Stimulated activated naive B cell treated with anti-CD40 and anti-IgM and Interleukin-4, amounts not matched to agents 10 μg/mL and 1 μg/mL and 100 μg/mL, for 72 hours (primary cell): ENCODE measurements at regions not wholly inside any gene's neighbourhood (a gene's known extent, or its start where the extent isn't known, plus 50 kb on each side); places are given as distances from the start of the nearest gene placed in this dataset.

Experiments
- ATAC-seq, 2 donors: fragments of 150-1000 bp; cut with Tn5 transposase; replicated peaks; 2 replicates each; pipeline ENCODE4 v1.10.0; 2021; ENCODE audit warnings: moderate library complexity in 1 of 2
- DNase-seq: peaks from one replicate; pipeline ENCODE4 v3.0.0; 2021
- H3K27ac Mint-ChIP-seq: one replicate; pipeline ENCODE4 v1.8.0; 2022; ENCODE audit warnings: mild to moderate bottlenecking, mixed read lengths
- H3K27me3 Mint-ChIP-seq, 2 donors: one replicate each; pipeline ENCODE4 v1.8.0; 2022; ENCODE audit warnings: mixed read lengths in 2 of 2
- H3K36me3 Mint-ChIP-seq, 2 donors: one replicate each; pipeline ENCODE4 v1.8.0; 2022; ENCODE audit warnings: mixed read lengths in 2 of 2, mild to moderate bottlenecking in 1 of 2
- H3K4me1 Mint-ChIP-seq, 2 donors: one replicate each; pipeline ENCODE4 v1.8.0; 2022; ENCODE audit warnings: mixed read lengths in 2 of 2, mild to moderate bottlenecking in 1 of 2
- H3K4me3 Mint-ChIP-seq, 2 donors: one replicate each; pipeline ENCODE4 v1.8.0; 2022; ENCODE audit warnings: mild to moderate bottlenecking in 2 of 2, mixed read lengths in 2 of 2, moderate library complexity in 1 of 2
- H3K9me3 Mint-ChIP-seq, 2 donors: one replicate each; pipeline ENCODE4 v1.8.0; 2022; ENCODE audit warnings: mixed read lengths in 2 of 2, mild to moderate bottlenecking in 1 of 2

DNA sequence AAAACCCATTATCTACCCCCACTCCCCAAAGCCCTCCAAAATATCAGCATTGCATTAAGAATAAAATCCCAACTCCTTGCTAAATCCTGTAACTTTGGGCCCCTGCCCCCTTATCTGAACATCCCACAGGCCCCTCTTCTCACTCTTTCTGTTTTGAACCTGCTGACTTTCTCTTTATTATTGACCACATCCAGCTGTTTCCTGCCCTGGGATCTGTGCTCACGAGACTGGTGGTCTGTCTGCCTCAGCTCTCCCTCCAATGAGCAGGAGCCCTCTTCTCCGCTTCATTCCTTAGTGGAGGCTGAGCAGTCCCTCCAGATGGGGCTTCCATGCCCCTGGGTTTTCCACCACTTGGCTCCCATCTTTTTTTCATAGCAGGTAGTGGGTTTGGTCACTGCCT, 116.9 kb downstream of the ACKR3 start:
- Mint-ChIP-seq H3K4me1 (no peaks in the 10 kb centered on the region), H3K27ac (no peak overlapping the region), H3K27me3 (peaks cover 32% of the 10 kb centered on the region in 2 donors), H3K36me3 (no peaks in the 10 kb centered on the region), H3K9me3 (no peaks in the 10 kb centered on the region), H3K4me3 (no peak overlapping the region)
- ATAC-seq (no peak), DNase-seq (no peak)

GRCh38 chr2:236687296-236687965, 117.8 kb downstream of the ACKR3 start:
- H3K27me3 Mint-ChIP-seq, result peaks cover 32 to 39% of the 10 kb centered on the region in 2 donors
- H3K27ac Mint-ChIP-seq, result no peak overlapping the region
- no peaks in the 10 kb centered on the region for H3K4me1 Mint-ChIP-seq

DNA sequence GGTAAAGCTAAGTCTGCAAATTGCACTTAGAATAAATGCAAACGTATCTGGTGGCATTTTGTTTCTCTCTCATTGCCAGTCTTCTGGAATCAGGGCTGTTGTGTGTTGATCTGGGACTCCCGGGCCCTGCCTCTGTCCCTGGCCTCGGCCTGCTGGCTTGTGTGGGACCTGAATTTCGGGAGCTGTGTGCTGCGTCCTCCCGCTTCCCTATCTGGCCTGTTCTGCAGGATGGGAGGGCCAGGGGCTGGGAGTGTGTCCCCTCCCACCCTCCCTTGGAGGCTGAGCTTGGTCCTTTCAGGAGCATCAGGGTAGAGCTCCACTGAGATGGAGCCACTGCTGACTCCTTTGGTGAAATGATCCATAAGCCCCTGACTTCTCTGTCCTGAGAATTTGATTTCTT, 118.5 kb downstream of the ACKR3 start:
- H3K9me3 Mint-ChIP-seq, result no peaks in the 10 kb centered on the region
- ATAC-seq, result no peak
- peaks cover 32 to 40% of the 10 kb centered on the region in 2 donors for H3K27me3 Mint-ChIP-seq

More at GRCh38 chr2:236687296-236687965, 117.8 kb downstream of the ACKR3 start:
- DNase-seq, result no peak
- Mint-ChIP-seq H3K9me3 (no peaks in the 10 kb centered on the region), H3K36me3 (no peaks in the 10 kb centered on the region), H3K4me3 (no peak overlapping the region)
- ATAC-seq, result no peak

GRCh38 chr2:236688563-236689392, 119.2 kb downstream of the ACKR3 start:
- Mint-ChIP-seq H3K36me3 (no peaks in the 10 kb centered on the region), H3K4me3 (no peak overlapping the region), H3K9me3 (no peaks in the 10 kb centered on the region), H3K4me1 (no peaks in the 10 kb centered on the region), H3K27ac (no peak overlapping the region), H3K27me3 (peaks cover 32 to 44% of the 10 kb centered on the region in 2 donors)
- ATAC-seq, result no peak
- no peak for DNase-seq

More for the DNA sequence above, 118.5 kb downstream of the ACKR3 start:
- no peak for DNase-seq
- Mint-ChIP-seq H3K4me3 (no peak overlapping the region), H3K27ac (no peak overlapping the region), H3K36me3 (no peaks in the 10 kb centered on the region), H3K4me1 (no peaks in the 10 kb centered on the region)

DNA sequence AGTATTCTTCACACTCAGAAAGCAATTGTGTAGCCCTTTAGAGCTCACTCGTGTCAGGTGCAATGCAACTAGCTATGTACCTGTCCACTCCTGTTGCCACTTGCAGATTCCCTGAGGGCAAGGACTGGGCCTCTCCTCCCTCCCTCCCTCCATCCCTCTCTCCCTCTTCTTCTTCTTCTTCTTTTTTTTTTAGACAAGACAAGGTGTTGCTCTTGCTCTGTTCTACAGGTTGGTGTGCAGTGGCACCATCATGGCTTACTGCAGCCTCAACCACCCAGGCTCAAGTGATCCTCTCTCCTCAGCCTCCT, 119.7 kb downstream of the ACKR3 start:
- no peak overlapping the region for H3K4me3 Mint-ChIP-seq
- no peaks in the 10 kb centered on the region for H3K36me3 Mint-ChIP-seq
- no peaks in the 10 kb centered on the region for H3K4me1 Mint-ChIP-seq
- DNase-seq (no peak), ATAC-seq (no peak)
- no peaks in the 10 kb centered on the region for H3K9me3 Mint-ChIP-seq
- no peak overlapping the region for H3K27ac Mint-ChIP-seq
- peaks cover 32 to 45% of the 10 kb centered on the region in 2 donors for H3K27me3 Mint-ChIP-seq

GRCh38 chr2:236689981-236690380, 120.4 kb downstream of the ACKR3 start:
- DNase-seq, result no peak
- no peak for ATAC-seq
- Mint-ChIP-seq H3K27ac (no peak overlapping the region), H3K27me3 (peaks cover 32 to 51% of the 10 kb centered on the region in 2 donors), H3K36me3 (no peaks in the 10 kb centered on the region), H3K9me3 (no peaks in the 10 kb centered on the region), H3K4me1 (no peaks in the 10 kb centered on the region), H3K4me3 (no peak overlapping the region)

DNA sequence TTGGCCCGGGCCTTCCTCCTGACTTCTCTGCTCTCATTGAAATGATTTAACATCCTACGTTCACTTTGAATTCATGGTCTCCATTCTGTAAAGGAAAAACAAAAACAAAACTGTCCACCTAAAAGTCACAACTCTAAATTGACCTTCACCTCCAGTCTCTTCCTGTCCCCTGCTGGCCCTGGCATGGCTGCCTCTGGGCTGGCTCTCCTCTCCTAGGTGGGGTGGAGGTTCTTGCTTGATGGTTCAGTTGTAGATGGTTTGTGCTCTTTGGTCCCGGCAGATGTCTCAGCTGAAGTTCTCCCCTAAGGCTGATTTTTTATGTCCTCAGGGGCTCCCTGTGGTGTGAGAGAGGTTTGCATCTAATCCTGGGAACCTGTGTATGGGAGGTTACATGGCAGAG, 121.1 kb downstream of the ACKR3 start:
- ATAC-seq (no peak), DNase-seq (no peak)
- H3K9me3 Mint-ChIP-seq, result no peaks in the 10 kb centered on the region
- no peaks in the 10 kb centered on the region for H3K36me3 Mint-ChIP-seq
- H3K4me3 Mint-ChIP-seq, result no peak overlapping the region
- peaks cover 32 to 52% of the 10 kb centered on the region in 2 donors for H3K27me3 Mint-ChIP-seq
- no peaks in the 10 kb centered on the region for H3K4me1 Mint-ChIP-seq
- H3K27ac Mint-ChIP-seq, result no peak overlapping the region

- H3K36me3 Mint-ChIP-seq, result no peaks in the 10 kb centered on the region
- H3K4me3 Mint-ChIP-seq, result no peak overlapping the region
- H3K9me3 Mint-ChIP-seq, result no peaks in the 10 kb centered on the region
- H3K27me3 Mint-ChIP-seq, result peaks cover 26 to 52% of the 10 kb centered on the region in 2 donors
- H3K4me1 Mint-ChIP-seq, result no peaks in the 10 kb centered on the region
- H3K27ac Mint-ChIP-seq, result no peak overlapping the region
- ATAC-seq (no peak), DNase-seq (no peak)
Measured at GRCh38 chr2:236691799-236692167, 122.2 kb downstream of the ACKR3 start.

- DNase-seq (no peak), ATAC-seq (no peak)
- peaks cover 14 to 42% of the 10 kb centered on the region in 2 donors for H3K27me3 Mint-ChIP-seq
- no peaks in the 10 kb centered on the region for H3K36me3 Mint-ChIP-seq
- no peak overlapping the region for H3K27ac Mint-ChIP-seq
- H3K4me1 Mint-ChIP-seq, result no peaks in the 10 kb centered on the region
- no peak overlapping the region for H3K4me3 Mint-ChIP-seq
- H3K9me3 Mint-ChIP-seq, result no peaks in the 10 kb centered on the region
Measured at GRCh38 chr2:236692937-236693336, 123.3 kb downstream of the ACKR3 start.

DNA sequence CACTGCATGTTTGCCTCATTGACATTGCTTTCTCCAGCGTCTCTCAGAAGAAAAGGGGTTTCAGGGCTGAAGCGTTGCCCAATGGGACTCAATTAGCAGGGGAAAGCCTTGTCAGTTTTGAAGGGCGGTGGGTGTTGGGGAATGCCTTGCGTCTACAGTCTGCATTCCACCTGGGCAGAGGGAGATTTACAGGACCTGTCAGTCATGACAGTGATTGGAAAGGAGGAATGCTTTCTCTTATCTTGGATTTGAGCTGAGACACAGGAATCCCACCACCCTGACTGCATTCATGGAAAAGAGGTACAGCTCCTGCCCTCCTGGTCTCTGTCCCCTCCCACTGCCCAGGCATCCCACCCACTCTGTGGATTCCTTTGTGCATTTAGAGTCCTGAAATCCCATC, 123.9 kb downstream of the ACKR3 start:
- ATAC-seq (no peak), DNase-seq (no peak)
- no peaks in the 10 kb centered on the region for H3K4me1 Mint-ChIP-seq
- H3K9me3 Mint-ChIP-seq, result no peaks in the 10 kb centered on the region
- H3K27ac Mint-ChIP-seq, result no peak overlapping the region
- no peaks in the 10 kb centered on the region for H3K36me3 Mint-ChIP-seq
- no peak overlapping the region for H3K4me3 Mint-ChIP-seq
- peaks cover 14 to 42% of the 10 kb centered on the region in 2 donors for H3K27me3 Mint-ChIP-seq

GRCh38 chr2:236694146-236694888, 124.7 kb downstream of the ACKR3 start:
- Mint-ChIP-seq H3K4me1 (no peaks in the 10 kb centered on the region), H3K4me3 (no peak overlapping the region), H3K9me3 (no peaks in the 10 kb centered on the region), H3K27ac (no peak overlapping the region), H3K36me3 (no peaks in the 10 kb centered on the region), H3K27me3 (peaks cover 13 to 36% of the 10 kb centered on the region in 2 donors)
- no peak for ATAC-seq
- DNase-seq, result no peak

GRCh38 chr2:236696834-236697233, 127.2 kb downstream of the ACKR3 start:
- Mint-ChIP-seq H3K4me3 (no peak overlapping the region), H3K9me3 (no peaks in the 10 kb centered on the region), H3K27me3 (peaks cover 11 to 18% of the 10 kb centered on the region in 2 donors), H3K4me1 (no peaks in the 10 kb centered on the region), H3K36me3 (no peaks in the 10 kb centered on the region), H3K27ac (no peak overlapping the region)
- DNase-seq (no peak), ATAC-seq (no peak)

- DNase-seq (no peak), ATAC-seq (no peak)
- H3K4me1 Mint-ChIP-seq, result no peaks in the 10 kb centered on the region
- H3K27ac Mint-ChIP-seq, result no peak overlapping the region
- H3K36me3 Mint-ChIP-seq, result no peaks in the 10 kb centered on the region
- no peak overlapping the region for H3K4me3 Mint-ChIP-seq
- H3K27me3 Mint-ChIP-seq, result peaks cover 13 to 16% of the 10 kb centered on the region in 2 donors
- H3K9me3 Mint-ChIP-seq, result no peaks in the 10 kb centered on the region
Measured at GRCh38 chr2:236698016-236698627, 128.5 kb downstream of the ACKR3 start.

DNA sequence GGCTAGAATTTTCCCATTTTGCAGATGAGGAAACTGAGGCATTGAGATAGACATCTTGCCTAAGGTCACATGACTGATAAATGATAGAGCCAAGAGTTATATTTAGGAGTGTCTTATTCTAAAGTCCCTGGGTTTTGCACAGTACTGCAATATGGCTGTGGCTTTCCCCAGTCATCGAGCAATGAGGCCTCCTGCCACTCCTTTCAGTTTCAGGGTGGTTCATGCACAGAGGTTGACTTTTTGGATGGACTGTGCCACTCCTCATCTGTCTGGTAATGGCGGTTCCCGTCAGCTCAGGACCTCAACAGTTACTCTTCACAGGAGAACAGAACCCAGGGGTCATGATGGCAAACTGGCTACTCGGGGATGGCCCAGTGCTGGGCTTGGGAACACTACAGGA, 131.1 kb downstream of the ACKR3 start:
- no peak for ATAC-seq
- no peaks in the 10 kb centered on the region for H3K9me3 Mint-ChIP-seq
- peaks cover 0 to 21% of the 10 kb centered on the region in 2 donors for H3K27me3 Mint-ChIP-seq
- H3K36me3 Mint-ChIP-seq, result no peaks in the 10 kb centered on the region
- no peak overlapping the region for H3K4me3 Mint-ChIP-seq
- no peak overlapping the region for H3K27ac Mint-ChIP-seq
- H3K4me1 Mint-ChIP-seq, result no peaks in the 10 kb centered on the region
- DNase-seq, result no peak
